Osteoblast (primary cell): ENCODE measurements at regions not wholly inside any gene's neighbourhood (a gene's known extent, or its start where the extent isn't known, plus 50 kb on each side); places are given as distances from the start of the nearest gene placed in this dataset.
"Not testable (repeated sequence)": the region's sequence is repeated elsewhere in the genome, so short reads cannot be mapped to it uniquely, and the experiment has no call there.

ENCODE experiments used
- DNase-seq: peaks from one replicate; pipeline ENCODE4 v3.0.0; 2011; ENCODE audit warnings: low spot score, mixed read lengths; ENCODE audit not compliant: insufficient read length; ENCODE audit errors: missing footprints
- H2AFZ ChIP-seq: 2 replicates; pipeline ENCODE4 v1.6.0; 2011; ENCODE audit warnings: mild to moderate bottlenecking, low read length
- H3K27ac ChIP-seq: 2 replicates; pipeline ENCODE4 v1.5.1; 2011; ENCODE audit warnings: mild to moderate bottlenecking, low read depth, low read length, moderate library complexity
- H3K27me3 ChIP-seq: 2 replicates; pipeline ENCODE4 v1.6.0; 2012; ENCODE audit warnings: mild to moderate bottlenecking, control low read depth, inconsistent platforms, low read length, moderate library complexity; ENCODE audit not compliant: insufficient read depth
- H3K36me3 ChIP-seq: 2 replicates; pipeline ENCODE4 v1.5.1; 2011; ENCODE audit warnings: mild to moderate bottlenecking, low read length, control low read depth, moderate library complexity; ENCODE audit not compliant: insufficient read depth
- H3K4me1 ChIP-seq: 2 replicates; pipeline ENCODE4 v1.5.1; 2011; ENCODE audit warnings: mild to moderate bottlenecking, low read length, control low read depth, moderate library complexity; ENCODE audit not compliant: insufficient read depth
- H3K4me2 ChIP-seq: 2 replicates; pipeline ENCODE4 v1.6.0; 2011; ENCODE audit warnings: mild to moderate bottlenecking, low read length; ENCODE audit not compliant: insufficient read depth
- H3K4me3 ChIP-seq: fragments of 200-600 bp; sonication (generic); 3 replicates; pipeline ENCODE4 v1.5.1; 2012; ENCODE audit warnings: mild to moderate bottlenecking, low read length, inconsistent platforms; ENCODE audit not compliant: insufficient read depth
- H3K79me2 ChIP-seq: 2 replicates; pipeline ENCODE4 v1.6.0; 2012; ENCODE audit warnings: mild to moderate bottlenecking, low read length, control low read depth, inconsistent platforms; ENCODE audit not compliant: insufficient read depth
- H3K9me3 ChIP-seq: 2 replicates; pipeline ENCODE4 v1.5.1; 2011; ENCODE audit warnings: low read depth, low read length, control low read depth
- H4K20me1 ChIP-seq: 2 replicates; pipeline ENCODE4 v1.6.0; 2012; ENCODE audit warnings: mild to moderate bottlenecking, low read length, control low read depth; ENCODE audit not compliant: insufficient read depth
- TF ChIP-seq, protein P1 (sequence below): IDR thresholded peaks from 2 replicates; pipeline ENCODE4 v1.5.1; 2011; ENCODE audit warnings: mild to moderate bottlenecking, low read depth, low read length, moderate library complexity; ENCODE audit errors: extremely low read depth

DNA sequence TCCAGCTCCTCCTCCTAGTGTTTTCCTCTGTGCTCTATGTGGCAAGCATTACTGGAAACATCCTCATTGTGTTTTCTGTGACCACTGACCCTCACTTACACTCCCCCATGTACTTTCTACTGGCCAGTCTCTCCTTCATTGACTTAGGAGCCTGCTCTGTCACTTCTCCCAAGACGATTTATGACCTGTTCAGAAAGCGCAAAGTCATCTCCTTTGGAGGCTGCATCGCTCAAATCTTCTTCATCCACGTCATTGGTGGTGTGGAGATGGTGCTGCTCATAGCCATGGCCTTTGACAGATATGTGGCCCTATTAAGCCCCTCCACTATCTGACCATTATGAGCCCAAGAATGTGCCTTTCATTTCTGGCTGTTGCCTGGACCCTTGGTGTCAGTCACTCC is 64.0 kb downstream of the OR4F15 start:
- H3K79me2 ChIP-seq, H3K4me1 ChIP-seq, H3K4me2 ChIP-seq, H4K20me1 ChIP-seq, H3K4me3 ChIP-seq, H2AFZ ChIP-seq, H3K27ac ChIP-seq, H3K27me3 ChIP-seq, H3K9me3 ChIP-seq, DNase-seq, H3K36me3 ChIP-seq: not testable (repeated sequence)

DNA sequence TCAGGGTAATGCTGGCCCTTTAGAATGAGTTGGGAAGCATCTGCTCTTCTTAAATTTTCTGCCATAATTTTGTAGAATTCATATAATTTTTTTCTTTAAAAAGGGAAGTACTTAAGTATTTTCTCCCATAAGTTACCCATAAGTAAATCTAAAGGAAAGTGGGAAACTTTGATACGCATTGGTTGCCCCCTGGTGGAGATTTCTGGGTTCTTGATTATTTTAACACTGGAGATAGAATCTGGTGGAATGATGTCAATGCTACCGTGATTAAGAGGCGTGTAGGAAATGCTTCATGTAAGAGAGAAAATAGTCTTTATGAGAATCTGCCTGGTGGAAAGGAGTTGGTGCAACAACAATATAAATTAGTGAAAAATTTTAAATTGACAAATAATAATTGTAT is 65.6 kb downstream of the OR4F15 start:
- TF ChIP-seq, protein P1, sequence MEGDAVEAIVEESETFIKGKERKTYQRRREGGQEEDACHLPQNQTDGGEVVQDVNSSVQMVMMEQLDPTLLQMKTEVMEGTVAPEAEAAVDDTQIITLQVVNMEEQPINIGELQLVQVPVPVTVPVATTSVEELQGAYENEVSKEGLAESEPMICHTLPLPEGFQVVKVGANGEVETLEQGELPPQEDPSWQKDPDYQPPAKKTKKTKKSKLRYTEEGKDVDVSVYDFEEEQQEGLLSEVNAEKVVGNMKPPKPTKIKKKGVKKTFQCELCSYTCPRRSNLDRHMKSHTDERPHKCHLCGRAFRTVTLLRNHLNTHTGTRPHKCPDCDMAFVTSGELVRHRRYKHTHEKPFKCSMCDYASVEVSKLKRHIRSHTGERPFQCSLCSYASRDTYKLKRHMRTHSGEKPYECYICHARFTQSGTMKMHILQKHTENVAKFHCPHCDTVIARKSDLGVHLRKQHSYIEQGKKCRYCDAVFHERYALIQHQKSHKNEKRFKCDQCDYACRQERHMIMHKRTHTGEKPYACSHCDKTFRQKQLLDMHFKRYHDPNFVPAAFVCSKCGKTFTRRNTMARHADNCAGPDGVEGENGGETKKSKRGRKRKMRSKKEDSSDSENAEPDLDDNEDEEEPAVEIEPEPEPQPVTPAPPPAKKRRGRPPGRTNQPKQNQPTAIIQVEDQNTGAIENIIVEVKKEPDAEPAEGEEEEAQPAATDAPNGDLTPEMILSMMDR: peak; percentile 26
- H3K4me2 ChIP-seq, DNase-seq, H3K4me3 ChIP-seq, H4K20me1 ChIP-seq, H3K4me1 ChIP-seq, H3K9me3 ChIP-seq, H3K27ac ChIP-seq, H3K79me2 ChIP-seq, H2AFZ ChIP-seq, H3K27me3 ChIP-seq, H3K36me3 ChIP-seq: not testable (repeated sequence)

DNA sequence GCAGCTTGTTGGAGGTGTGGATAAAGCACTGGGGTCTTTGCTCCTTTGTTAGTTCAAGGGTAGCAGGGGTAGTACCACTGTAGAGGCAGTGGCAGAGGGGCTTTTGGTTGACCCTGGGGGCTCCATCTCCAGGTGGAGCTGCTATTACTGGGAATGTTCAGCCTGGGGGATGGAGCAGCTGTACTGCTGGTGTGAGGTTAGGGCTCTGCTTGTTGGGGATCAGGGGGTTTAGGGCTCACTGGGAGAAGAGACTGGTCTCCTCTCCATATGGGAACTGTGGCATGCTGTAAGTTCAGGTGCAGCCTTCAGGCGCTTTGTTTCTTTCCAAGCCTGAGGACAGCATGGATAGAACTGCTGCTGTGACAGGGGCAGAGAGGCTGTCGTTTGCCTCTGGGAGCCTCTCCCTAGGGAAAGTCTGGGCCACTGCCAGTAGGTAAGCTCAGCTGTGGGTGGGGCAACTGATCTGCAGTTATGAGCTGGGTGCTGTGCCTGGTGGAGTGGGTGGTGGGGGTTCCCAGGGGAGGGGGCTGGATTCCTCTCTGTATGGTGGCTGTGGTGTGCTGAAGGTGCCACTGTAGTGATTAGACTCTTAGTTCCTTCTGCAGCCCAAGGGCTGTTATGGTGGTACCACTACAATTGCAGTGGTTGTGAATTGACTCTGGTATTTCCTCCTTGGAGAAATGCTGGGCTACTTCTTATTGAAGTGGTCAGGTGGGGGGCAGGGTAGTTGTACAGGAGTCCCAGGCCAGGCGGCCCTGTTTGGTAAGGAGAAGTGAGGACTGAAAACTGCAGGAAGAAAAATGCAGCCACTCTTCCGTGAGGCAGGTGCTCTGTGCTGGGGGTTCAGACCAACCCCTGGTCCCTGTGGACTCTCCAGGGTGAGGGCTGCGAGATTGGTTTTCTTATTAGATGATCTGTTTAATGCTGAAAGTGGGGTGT is 100.6 kb downstream of the OR4F15 start:
- not testable (repeated sequence) for H3K9me3 ChIP-seq, DNase-seq, H3K4me2 ChIP-seq, H3K79me2 ChIP-seq, H4K20me1 ChIP-seq, H3K4me3 ChIP-seq, H2AFZ ChIP-seq, H3K27ac ChIP-seq, H3K4me1 ChIP-seq, H3K27me3 ChIP-seq, H3K36me3 ChIP-seq

DNA sequence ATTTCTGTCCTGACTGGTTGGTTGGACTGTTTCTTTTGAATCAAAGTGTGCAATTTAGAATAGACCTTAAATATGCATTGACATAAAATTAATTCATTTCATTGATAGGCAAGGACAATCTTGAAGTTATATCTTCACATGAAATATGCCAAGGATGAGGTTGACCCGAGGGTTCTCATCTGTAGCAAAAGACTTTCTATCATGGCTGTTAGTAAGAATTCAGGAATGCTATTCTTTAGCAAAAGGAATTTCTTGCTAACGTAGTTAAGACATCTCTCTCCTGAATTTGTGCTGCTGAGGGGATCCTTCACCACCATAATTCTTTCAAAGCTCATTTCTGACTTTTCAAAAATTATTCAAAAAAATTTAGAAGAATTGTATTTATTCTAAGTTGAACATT is 112.6 kb downstream of the OR4F15 start:
- H3K36me3 ChIP-seq, H3K27me3 ChIP-seq, H3K4me1 ChIP-seq, H3K9me3 ChIP-seq, H3K4me3 ChIP-seq, H3K4me2 ChIP-seq, H3K79me2 ChIP-seq, H2AFZ ChIP-seq, H3K27ac ChIP-seq, H4K20me1 ChIP-seq, DNase-seq: not testable (repeated sequence)

DNA sequence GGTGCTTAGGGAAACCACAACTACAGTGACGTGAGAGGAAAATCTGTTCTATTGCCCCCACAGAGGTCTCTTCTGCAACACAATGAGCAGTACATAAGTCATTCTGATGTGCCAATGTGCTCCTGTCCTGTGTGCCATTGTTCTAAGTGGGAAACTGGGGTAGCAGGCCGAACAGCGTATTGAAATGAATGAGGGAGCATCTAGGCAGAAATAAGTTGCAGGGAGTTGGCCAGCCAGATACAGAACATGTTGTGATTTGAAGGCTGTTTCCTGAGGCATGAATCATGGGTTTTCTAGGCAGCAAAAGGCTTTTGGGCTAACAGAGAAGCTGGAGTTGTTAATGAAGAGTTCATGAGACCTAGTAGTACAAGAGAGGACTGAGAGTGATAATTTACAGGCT is 122.5 kb downstream of the OR4F15 start:
- H3K4me1 ChIP-seq, H3K79me2 ChIP-seq, H3K4me2 ChIP-seq, H3K27me3 ChIP-seq, H3K27ac ChIP-seq, H3K4me3 ChIP-seq, DNase-seq, H3K9me3 ChIP-seq, H2AFZ ChIP-seq, H3K36me3 ChIP-seq, H4K20me1 ChIP-seq: not testable (repeated sequence)

DNA sequence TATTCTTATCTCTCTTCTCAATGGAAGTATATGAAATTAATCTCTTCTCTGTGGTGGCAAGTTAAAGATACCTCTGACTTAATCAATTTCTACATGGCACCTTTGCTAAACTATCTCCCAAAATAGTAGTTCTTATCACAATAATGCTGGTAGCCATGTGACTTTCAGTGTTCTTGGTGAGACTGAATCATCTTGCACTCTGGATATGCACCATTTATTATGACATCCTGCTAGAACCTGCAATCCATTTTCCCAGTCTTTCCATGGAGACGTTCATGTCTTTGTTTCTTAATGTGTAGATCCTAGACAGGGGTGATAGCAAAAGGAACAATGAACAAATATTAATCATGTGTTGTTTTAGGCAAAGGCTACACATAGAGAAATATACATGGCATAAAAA is 125.4 kb downstream of the OR4F15 start:
- not testable (repeated sequence) for H3K79me2 ChIP-seq, H3K4me3 ChIP-seq, H3K4me2 ChIP-seq, DNase-seq, H3K9me3 ChIP-seq, H3K4me1 ChIP-seq, H3K27me3 ChIP-seq, H4K20me1 ChIP-seq, H2AFZ ChIP-seq, H3K36me3 ChIP-seq, H3K27ac ChIP-seq

DNA sequence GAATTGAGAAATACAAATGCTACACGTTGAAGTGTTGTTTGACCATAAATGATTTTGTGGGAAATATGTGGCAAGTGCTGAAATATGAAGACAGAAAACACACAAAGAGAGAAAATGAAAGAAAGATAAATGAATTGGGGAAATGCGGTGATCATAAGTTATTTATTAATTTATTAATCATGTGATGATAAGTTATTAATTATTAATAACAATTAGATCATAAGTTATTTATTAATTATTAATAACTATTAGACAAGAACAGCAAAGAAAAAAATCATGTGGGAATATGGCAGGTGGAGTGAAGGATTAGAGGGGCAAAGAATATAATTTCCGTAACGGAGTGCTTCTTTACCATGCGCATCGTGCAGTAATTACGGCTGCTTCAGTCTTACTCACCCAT is 126.6 kb downstream of the OR4F15 start:
- not testable (repeated sequence) for DNase-seq, H3K4me2 ChIP-seq, H3K4me1 ChIP-seq, H3K36me3 ChIP-seq, H3K27me3 ChIP-seq, H3K79me2 ChIP-seq, H4K20me1 ChIP-seq, H3K4me3 ChIP-seq, H2AFZ ChIP-seq, H3K9me3 ChIP-seq, H3K27ac ChIP-seq

DNA sequence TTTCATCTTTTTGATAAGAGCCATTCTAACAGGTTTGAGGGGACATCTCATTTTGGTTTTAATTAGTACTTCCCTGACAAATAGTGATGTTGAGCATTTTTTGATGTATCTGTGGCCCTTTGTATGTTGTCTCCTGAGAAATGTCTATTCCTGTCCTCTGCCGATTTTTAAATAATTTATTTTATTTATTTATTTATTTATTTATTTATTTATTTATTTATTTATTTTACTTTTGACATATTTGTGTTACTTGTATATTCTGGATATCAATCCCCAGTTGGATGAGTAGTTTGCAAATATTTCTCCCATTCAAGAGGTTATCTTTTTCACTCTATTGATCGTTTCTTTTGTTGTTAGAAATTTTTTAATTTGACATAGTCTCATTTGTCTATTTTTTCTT is 133.9 kb downstream of the OR4F15 start:
- not testable (repeated sequence) for H2AFZ ChIP-seq, H3K27ac ChIP-seq, H3K79me2 ChIP-seq, H3K4me1 ChIP-seq, H3K9me3 ChIP-seq, DNase-seq, H3K36me3 ChIP-seq, H4K20me1 ChIP-seq, H3K4me3 ChIP-seq, H3K4me2 ChIP-seq, H3K27me3 ChIP-seq
